ENCODE measurements at regions not wholly inside any gene's neighbourhood (a gene's known extent, or its start where the extent isn't known, plus 50 kb on each side); places are given as distances from the start of the nearest gene placed in this dataset.

DNA sequence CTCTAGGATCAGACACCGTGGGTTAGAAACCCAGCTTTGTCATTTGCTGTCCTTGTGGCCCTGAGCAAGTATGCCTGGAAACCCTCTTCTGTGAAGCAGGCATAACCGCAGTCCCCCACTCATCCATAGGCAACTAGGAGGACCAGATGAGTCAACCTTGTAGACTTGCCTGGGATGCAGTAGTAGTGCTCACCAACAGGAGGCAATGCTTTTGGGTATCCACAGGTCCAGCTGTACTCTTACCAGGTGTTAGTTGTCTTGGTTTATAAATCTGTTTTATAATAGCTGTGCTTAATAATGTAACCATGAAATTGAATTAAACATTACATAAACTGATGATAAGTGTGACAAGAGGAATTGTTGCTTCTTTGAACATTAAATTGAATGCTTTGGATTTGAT, 389.3 kb downstream of the IL20RB start:
- no peak for TF ChIP-seq POLR2A (IDR thresholded peaks at IDR 0.05; ENCODE audit: low read length)
- TF ChIP-seq JUNB (IDR thresholded peaks at IDR 0.05) = no peak
- TF ChIP-seq, protein P1, sequence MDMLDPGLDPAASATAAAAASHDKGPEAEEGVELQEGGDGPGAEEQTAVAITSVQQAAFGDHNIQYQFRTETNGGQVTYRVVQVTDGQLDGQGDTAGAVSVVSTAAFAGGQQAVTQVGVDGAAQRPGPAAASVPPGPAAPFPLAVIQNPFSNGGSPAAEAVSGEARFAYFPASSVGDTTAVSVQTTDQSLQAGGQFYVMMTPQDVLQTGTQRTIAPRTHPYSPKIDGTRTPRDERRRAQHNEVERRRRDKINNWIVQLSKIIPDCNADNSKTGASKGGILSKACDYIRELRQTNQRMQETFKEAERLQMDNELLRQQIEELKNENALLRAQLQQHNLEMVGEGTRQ (IDR thresholded peaks at IDR 0.05) = no peak
- no peak for TF ChIP-seq EP300 (IDR thresholded peaks at IDR 0.05)
- TF ChIP-seq CBX8 (IDR thresholded peaks at IDR 0.05) = no peak
- TF ChIP-seq, protein P2, sequence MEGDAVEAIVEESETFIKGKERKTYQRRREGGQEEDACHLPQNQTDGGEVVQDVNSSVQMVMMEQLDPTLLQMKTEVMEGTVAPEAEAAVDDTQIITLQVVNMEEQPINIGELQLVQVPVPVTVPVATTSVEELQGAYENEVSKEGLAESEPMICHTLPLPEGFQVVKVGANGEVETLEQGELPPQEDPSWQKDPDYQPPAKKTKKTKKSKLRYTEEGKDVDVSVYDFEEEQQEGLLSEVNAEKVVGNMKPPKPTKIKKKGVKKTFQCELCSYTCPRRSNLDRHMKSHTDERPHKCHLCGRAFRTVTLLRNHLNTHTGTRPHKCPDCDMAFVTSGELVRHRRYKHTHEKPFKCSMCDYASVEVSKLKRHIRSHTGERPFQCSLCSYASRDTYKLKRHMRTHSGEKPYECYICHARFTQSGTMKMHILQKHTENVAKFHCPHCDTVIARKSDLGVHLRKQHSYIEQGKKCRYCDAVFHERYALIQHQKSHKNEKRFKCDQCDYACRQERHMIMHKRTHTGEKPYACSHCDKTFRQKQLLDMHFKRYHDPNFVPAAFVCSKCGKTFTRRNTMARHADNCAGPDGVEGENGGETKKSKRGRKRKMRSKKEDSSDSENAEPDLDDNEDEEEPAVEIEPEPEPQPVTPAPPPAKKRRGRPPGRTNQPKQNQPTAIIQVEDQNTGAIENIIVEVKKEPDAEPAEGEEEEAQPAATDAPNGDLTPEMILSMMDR (IDR thresholded peaks at IDR 0.05) = no peak
- TF ChIP-seq HOXA7 (CRISPR knock-in tag; IDR thresholded peaks at IDR 0.05) = no peak
- TF ChIP-seq, protein P3, sequence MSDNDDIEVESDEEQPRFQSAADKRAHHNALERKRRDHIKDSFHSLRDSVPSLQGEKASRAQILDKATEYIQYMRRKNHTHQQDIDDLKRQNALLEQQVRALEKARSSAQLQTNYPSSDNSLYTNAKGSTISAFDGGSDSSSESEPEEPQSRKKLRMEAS (IDR thresholded peaks at IDR 0.05) = no peak
- no peak for TF ChIP-seq ZC3H11A (IDR thresholded peaks at IDR 0.05)
- TF ChIP-seq, protein P4, sequence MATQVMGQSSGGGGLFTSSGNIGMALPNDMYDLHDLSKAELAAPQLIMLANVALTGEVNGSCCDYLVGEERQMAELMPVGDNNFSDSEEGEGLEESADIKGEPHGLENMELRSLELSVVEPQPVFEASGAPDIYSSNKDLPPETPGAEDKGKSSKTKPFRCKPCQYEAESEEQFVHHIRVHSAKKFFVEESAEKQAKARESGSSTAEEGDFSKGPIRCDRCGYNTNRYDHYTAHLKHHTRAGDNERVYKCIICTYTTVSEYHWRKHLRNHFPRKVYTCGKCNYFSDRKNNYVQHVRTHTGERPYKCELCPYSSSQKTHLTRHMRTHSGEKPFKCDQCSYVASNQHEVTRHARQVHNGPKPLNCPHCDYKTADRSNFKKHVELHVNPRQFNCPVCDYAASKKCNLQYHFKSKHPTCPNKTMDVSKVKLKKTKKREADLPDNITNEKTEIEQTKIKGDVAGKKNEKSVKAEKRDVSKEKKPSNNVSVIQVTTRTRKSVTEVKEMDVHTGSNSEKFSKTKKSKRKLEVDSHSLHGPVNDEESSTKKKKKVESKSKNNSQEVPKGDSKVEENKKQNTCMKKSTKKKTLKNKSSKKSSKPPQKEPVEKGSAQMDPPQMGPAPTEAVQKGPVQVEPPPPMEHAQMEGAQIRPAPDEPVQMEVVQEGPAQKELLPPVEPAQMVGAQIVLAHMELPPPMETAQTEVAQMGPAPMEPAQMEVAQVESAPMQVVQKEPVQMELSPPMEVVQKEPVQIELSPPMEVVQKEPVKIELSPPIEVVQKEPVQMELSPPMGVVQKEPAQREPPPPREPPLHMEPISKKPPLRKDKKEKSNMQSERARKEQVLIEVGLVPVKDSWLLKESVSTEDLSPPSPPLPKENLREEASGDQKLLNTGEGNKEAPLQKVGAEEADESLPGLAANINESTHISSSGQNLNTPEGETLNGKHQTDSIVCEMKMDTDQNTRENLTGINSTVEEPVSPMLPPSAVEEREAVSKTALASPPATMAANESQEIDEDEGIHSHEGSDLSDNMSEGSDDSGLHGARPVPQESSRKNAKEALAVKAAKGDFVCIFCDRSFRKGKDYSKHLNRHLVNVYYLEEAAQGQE (IDR thresholded peaks at IDR 0.05) = no peak
- TF ChIP-seq JUN (IDR thresholded peaks at IDR 0.05) = no peak
- no peak for TF ChIP-seq POLR2AphosphoS2 (conservative IDR thresholded peaks at IDR 0.05; ENCODE audit: low read length)

Data from A549 (cell line).